Panc1 (cell line): ENCODE measurements at regions not wholly inside any gene's neighbourhood (a gene's known extent, or its start where the extent isn't known, plus 50 kb on each side); places are given as distances from the start of the nearest gene placed in this dataset.

ENCODE experiments used
- POLR2AphosphoS5 ChIP-seq: IDR thresholded peaks from 2 replicates; pipeline ENCODE4 v1.6.1; 2012; ENCODE audit warnings: mild to moderate bottlenecking, low read depth, low read length, moderate library complexity
- SIN3A ChIP-seq: IDR thresholded peaks from 2 replicates; pipeline ENCODE4 v1.6.1; 2012; ENCODE audit warnings: low read depth, mild to moderate bottlenecking, low read length, moderate library complexity, borderline replicate concordance; ENCODE audit not compliant: insufficient read depth
- TCF7L2 ChIP-seq: IDR thresholded peaks from 2 replicates; pipeline ENCODE4 v1.6.1; 2011; ENCODE audit warnings: mild to moderate bottlenecking, low read depth, low read length, inconsistent platforms
- TF ChIP-seq, protein P1 (sequence below): fragments of 450-650 bp; IDR thresholded peaks from 2 replicates; pipeline ENCODE4 v1.5.1; 2017; ENCODE audit warnings: mild to moderate bottlenecking
- TF ChIP-seq, protein P2 (sequence below), 2 experiments: IDR thresholded peaks; 2 replicates each; pipeline ENCODE4 v1.6.1; 2011 to 2012; ENCODE audit warnings: low read depth in 2 of 2, control low read depth in 1 of 2, low read length in 1 of 2, mild to moderate bottlenecking in 1 of 2, moderate library complexity in 1 of 2; ENCODE audit not compliant: insufficient read depth in 1 of 2

DNA sequence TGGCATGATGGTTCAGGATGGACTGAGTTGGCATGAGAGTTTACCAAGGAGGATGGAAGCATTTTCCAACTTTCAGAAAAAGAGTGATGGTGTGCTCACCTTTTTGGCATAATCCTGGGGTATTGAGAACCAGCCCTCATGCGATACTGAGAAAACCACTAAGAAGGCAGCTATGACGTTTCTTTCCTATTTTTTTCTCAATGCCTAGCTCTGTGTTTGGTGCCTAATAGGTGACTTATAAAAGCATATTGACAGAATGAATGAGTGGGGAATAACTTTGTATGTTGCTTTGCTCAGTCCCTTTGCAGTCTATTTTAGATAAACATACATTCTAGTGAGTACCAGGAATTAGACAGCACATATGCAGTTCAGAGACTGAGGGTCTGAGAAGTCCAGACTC is 816.3 kb downstream of the DHX35 start:
- TF ChIP-seq, protein P1, sequence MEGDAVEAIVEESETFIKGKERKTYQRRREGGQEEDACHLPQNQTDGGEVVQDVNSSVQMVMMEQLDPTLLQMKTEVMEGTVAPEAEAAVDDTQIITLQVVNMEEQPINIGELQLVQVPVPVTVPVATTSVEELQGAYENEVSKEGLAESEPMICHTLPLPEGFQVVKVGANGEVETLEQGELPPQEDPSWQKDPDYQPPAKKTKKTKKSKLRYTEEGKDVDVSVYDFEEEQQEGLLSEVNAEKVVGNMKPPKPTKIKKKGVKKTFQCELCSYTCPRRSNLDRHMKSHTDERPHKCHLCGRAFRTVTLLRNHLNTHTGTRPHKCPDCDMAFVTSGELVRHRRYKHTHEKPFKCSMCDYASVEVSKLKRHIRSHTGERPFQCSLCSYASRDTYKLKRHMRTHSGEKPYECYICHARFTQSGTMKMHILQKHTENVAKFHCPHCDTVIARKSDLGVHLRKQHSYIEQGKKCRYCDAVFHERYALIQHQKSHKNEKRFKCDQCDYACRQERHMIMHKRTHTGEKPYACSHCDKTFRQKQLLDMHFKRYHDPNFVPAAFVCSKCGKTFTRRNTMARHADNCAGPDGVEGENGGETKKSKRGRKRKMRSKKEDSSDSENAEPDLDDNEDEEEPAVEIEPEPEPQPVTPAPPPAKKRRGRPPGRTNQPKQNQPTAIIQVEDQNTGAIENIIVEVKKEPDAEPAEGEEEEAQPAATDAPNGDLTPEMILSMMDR: no peak
- TF ChIP-seq, protein P2, sequence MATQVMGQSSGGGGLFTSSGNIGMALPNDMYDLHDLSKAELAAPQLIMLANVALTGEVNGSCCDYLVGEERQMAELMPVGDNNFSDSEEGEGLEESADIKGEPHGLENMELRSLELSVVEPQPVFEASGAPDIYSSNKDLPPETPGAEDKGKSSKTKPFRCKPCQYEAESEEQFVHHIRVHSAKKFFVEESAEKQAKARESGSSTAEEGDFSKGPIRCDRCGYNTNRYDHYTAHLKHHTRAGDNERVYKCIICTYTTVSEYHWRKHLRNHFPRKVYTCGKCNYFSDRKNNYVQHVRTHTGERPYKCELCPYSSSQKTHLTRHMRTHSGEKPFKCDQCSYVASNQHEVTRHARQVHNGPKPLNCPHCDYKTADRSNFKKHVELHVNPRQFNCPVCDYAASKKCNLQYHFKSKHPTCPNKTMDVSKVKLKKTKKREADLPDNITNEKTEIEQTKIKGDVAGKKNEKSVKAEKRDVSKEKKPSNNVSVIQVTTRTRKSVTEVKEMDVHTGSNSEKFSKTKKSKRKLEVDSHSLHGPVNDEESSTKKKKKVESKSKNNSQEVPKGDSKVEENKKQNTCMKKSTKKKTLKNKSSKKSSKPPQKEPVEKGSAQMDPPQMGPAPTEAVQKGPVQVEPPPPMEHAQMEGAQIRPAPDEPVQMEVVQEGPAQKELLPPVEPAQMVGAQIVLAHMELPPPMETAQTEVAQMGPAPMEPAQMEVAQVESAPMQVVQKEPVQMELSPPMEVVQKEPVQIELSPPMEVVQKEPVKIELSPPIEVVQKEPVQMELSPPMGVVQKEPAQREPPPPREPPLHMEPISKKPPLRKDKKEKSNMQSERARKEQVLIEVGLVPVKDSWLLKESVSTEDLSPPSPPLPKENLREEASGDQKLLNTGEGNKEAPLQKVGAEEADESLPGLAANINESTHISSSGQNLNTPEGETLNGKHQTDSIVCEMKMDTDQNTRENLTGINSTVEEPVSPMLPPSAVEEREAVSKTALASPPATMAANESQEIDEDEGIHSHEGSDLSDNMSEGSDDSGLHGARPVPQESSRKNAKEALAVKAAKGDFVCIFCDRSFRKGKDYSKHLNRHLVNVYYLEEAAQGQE (IDR thresholded peaks at IDR 0.05; ENCODE audit: insufficient read depth in 1 of 2, low read depth in 2 of 2, low read length in 1 of 2): no peak
- TF ChIP-seq POLR2AphosphoS5 (no peak), SIN3A (no peak), TCF7L2 (no peak)
